ENCODE measurements at regions not wholly inside any gene's neighbourhood (a gene's known extent, or its start where the extent isn't known, plus 50 kb on each side); places are given as distances from the start of the nearest gene placed in this dataset.
"Not testable (repeated sequence)": the region's sequence is repeated elsewhere in the genome, so short reads cannot be mapped to it uniquely, and the experiment has no call there.

DNA sequence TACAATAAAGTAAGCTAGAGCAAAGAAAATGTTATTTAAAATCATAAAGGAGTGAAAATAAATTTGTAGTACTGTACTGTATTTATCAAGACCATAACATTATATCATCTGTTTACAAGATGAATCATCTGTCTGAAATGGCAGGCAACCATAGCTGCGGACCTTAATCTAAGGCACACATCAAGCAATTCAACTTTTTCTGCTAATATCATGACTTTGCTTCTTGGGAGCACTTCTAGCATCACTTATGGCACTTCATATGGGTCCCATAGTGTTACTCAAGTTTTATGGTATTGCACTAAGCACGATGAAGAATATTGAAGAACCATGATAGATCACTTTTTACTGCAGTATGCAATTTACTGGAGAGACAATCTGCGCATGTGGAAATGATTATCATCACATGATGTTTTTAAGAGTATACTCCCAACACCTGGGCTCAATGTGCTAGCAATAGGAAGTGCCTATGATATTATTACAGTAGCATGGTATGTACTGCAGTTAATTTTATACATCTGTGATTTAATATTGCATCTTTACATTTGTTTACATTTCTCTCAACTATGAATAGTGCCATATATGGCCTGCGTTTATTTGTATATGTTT is 137.7 kb upstream of the NECTIN3 start:
- peak; percentile 55 to 57 for DNase-seq (ENCODE audit: low read depth in 2 of 2)

DNA sequence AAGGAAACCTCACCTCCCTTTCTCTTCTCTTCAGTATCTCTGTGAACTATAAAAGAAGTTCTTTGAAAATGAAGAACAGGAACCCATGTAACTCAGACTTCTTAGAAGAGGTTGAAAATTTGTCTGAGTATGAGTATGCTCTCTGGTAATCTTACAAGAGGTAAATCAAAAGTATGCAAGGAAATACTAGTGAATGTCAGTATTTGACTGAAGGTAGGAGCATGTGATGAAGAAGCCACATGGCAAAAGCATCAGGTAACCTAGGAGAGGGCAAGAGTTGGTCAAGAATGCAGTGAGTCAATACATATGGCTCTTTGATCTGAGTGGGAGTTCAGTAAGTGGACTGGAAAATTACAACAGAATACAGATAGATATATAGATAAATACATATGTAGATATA is 133.0 kb upstream of the NECTIN3 start:
- no peak for DNase-seq (ENCODE audit: low read depth in 2 of 2)

DNA sequence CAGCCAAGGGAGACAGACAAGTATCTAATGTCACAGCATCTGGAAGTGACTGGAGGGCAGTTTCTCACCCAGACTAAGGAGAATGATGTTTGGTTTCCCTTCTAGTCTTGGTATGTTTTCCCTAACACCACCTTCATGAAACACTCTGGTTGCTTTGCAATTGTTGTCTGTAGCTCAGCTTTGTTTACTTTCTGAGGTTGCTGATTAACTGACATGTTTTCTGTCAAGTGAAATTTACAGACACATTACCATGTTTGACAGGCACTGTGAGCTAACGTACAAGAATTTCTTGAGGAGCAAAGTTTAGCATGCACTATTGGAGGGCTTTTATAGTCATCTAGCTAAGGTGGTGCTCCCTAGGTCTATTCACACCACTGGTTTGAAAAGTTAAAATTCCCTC is 131.6 kb upstream of the NECTIN3 start:
- no peak for DNase-seq (ENCODE audit: low read depth in 2 of 2)

GRCh38 chr3:110944782-110945181 is 126.8 kb upstream of the NECTIN3 start:
- DNase-seq (ENCODE audit: low read depth in 2 of 2) = no peak

DNA sequence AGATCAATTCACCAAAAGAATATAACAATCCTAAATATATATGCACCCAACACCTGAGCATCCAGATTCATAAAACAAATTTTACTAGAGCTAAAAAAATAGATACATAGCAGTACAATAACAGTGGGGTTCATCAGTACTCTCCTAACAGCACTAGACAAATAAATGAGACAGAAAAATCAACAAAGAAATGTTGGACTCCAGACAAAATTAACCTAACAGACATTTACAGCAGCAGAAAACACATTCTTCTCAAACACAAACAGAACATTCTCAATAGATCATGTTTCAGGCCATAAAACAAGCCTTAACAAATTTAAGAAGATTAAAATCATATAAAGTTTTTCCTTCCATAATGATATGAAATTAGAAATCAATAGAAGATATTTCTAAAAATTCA is 124.8 kb upstream of the NECTIN3 start:
- no peak for DNase-seq (ENCODE audit: low read depth in 2 of 2)

GRCh38 chr3:110949194-110949593 is 122.4 kb upstream of the NECTIN3 start:
- not testable (repeated sequence) for DNase-seq (ENCODE audit: low read depth in 2 of 2)

DNA sequence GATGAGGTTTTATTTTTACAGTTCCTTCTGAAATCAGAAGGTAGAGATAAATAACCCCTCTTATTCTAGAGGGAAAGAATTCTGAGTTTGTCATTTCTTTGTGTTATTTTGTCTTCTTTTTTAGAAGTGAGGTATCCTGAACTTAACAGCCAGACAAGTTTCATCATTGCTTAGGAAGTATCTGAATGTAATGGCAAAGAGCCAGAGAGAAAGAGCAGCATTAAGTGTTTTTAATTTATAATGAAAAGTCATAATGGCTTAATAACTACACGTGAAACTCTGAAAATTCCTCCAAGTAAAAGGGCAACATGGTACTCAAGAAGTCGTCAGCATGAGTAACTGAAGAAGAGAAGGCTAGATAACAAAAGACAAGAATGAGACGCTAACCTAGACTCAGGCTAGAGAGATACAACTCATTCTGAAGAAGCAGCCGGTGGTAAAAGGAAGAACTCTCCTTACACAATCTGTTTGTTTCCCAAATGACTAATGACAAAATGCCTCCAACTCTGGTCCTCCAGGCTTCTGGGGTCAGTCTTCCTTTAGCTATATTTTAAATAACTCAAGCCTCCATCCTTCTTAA is 116.2 kb upstream of the NECTIN3 start:
- DNase-seq (ENCODE audit: low read depth in 2 of 2) = no peak

DNA sequence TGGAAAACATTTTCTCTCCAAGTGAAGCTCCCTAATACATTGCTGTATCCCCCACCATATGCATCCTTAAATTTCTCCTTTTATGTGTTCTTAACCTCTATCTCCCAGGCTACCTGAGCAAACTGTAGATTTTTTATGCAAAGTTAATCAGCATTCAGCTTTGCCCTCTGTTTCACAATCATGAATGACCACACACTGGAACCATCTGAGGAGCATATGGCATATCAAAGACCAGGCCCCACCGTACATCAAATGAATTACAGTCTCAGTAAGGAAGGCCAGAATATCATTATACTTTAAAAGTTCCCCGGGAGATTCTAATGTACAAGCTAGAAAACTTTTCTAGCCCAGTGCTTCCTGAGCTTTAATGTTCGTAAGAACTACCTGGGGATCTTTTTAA is 115.5 kb upstream of the NECTIN3 start:
- no peak for DNase-seq (ENCODE audit: low read depth in 2 of 2)

DNA sequence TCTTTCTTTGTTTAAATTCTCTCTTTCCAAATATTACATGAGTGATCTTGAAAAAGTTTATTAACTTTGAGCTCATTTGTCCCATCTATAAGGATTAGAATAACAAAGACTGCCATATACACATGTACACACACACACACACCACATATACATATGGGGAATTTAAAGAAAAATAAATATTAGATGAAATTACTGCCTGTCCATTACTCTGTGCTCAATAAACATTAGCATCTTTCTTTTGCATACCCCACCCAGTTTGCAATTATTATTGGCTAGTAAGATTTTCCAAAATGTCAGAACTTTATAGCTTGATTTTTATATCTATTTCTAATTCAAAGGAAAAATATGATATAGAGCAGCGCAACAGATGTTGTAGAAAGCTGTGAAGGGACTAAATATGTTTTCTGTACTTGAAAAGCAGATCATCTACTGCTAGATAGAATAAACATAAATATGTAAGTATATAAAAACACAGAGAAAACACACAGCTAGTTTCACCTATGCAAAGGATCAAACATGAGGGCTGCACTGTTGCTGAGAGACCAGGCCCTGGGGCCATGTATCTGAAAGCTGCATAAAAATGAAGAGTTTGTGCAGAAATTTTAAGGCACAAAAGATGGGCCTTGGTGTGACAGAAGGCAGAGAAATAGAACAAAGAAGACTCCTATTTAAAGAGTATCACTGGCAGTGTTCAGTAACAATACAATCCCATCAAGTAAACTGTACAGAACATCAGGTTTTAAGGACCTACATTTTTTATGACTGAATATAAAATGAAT is 114.2 kb upstream of the NECTIN3 start:
- DNase-seq (ENCODE audit: low read depth in 2 of 2) = no peak

- no peak for DNase-seq (ENCODE audit: low read depth in 2 of 2)
Measured at GRCh38 chr3:110958313-110959147, 113.1 kb upstream of the NECTIN3 start.

GRCh38 chr3:110965976-110966375 is 105.6 kb upstream of the NECTIN3 start:
- no peak for DNase-seq (ENCODE audit: low read depth in 2 of 2)

DNA sequence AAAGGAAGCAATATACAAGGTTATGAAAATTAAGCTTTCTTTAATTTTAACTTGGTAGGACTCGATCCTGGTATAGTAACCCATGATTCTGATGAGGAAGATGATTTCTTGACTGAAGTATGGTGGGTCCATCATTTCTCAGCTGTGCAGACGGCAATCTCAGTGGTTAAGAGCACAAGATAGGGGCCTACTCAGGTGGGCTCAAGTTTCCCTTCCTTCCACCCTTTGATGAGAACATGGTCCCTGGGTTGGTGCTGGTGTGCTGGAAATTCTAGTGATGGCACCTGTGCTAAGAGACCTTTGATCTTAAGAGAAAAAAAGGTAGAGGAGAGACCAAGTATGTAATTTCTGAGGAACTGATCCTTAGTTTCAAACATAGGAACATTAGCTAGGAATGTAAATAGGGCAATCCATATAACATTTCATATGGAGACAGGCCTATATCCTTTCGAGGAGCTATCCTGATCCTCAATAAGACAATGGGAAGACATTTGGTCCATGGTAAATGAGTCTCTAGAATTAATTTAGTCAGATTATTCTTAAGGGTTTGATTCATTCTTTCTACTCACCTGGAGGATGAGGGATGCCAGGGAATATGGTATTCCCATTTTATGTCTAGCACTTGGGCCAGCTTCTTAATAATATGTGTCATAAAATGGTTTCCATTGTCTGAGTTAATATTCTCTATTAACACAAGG is 104.5 kb upstream of the NECTIN3 start:
- no peak for DNase-seq (ENCODE audit: low read depth in 2 of 2)

GRCh38 chr3:110968076-110968475 is 103.5 kb upstream of the NECTIN3 start:
- DNase-seq (ENCODE audit: low read depth in 2 of 2) = no peak

DNA sequence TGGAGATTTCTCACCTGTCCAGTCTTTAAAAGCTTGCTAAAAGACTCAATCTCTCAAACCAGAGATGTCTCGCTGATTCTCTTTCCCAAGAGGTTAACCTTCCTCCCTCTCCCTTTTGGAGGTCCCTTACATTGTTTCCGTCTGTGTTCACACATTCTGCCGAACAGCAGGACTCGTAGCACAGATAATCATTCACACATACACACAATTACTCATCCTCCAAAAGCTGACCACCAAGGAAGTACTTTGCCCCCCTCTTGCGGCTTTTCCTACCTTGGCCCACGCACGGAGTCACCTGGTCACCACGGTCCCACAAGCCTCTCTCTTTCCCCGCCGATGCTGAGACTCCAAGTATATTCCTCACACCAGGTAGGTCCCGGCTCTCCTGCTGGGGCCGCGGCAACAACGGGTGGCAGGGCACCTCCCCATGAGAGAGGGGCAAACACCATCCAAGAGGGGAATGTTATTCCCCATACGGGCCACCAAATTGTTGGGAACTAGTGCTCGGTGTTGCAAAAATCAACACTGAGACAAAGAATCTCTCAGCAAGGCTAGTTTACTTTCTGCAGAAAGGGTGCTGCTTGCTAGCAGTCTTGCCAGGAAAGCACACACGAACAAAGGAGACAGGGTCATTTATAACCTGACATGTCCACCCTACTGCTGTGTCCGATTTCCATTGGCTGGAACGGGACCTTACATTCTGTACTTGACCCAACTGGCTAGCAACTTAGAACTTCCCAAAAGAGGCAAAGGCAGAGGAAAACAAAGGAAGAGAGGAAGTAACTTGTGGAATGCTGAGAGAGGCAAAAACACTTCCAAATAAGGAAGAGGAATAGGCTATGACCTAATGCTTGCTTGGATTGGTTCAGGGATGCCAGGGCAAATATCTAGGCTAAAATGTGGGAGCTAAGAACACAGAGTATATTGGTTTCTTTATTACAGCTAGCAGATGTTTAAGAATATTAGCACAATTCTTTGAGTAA is 102.1 kb upstream of the NECTIN3 start:
- no peak for DNase-seq (ENCODE audit: low read depth in 2 of 2)

- DNase-seq (ENCODE audit: low read depth in 2 of 2) = no peak
Measured at GRCh38 chr3:110971010-110971601, 100.5 kb upstream of the NECTIN3 start.

DNA sequence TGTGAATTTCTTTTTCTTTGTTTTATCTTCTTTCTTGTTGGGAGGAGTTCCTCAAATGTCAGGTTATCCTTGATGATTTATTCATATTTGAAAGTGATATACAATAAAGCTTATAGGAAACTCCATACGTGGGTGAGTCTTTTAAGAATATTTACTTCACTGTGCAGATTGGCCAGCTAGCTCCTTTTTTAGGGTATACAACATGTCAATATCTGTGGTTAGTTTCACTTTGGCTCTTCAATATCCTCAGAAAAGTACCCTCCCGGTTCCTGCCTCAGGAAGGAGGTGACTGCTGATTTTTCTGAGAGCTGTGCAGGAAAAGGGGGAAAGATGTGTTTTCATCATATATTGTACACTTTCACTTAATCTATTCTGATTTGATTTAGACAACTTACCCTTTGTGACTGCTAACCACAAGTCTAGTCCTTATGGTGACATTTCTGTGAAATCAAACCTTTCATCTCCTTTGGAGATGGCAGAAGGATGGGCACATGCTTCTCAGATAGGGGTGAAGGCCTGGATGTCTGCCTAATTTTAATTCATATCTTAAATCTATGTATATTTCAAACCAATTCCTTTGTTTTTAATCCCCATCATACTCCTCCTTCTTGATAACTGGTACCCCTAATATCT is 98.2 kb upstream of the NECTIN3 start:
- no peak for DNase-seq (ENCODE audit: low read depth in 2 of 2)

GRCh38 chr3:110974902-110975301 is 96.7 kb upstream of the NECTIN3 start:
- no peak for DNase-seq (ENCODE audit: low read depth in 2 of 2)

DNA sequence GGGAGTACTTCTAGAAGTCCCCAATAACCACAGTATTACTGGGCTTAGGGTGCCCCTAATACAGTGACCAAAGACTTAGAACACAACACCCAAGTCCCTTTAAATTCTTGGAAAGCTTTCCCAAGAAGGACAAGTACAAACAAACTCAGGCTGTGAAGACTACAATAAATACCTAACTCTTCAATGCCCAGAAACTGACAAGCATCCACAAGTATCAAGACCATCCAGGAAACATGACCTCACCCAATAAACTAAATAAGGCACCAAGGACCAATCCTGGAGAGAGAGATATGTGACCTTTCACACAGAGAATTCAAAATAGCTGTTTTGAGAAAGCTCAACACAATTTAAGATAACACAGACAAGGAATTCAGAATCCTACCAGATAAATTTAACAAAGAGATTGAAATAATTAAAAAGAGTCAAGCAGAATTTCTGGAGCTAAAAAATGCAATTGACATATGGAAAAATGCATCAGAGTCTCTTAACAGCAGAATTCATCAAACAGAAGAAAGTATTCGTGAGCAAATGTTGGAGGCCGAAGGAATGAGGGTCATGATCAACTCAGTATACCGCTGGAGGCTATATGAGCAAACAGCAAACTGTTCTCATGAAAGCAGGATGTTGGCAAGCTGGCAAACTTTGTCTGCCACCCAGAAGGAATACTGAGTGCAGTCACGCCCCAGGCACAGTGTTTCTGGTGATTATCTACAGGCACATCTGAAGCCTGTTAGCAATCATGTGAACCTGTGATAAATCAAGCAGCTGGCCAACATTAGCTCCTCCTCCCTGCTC is 87.0 kb upstream of the NECTIN3 start:
- DNase-seq (ENCODE audit: low read depth in 2 of 2) = no peak

- DNase-seq (ENCODE audit: low read depth in 2 of 2) = no peak
Measured at GRCh38 chr3:110989446-110989845, 82.2 kb upstream of the NECTIN3 start.
